ENCODE measurements at regions not wholly inside any gene's neighbourhood (a gene's known extent, or its start where the extent isn't known, plus 50 kb on each side); places are given as distances from the start of the nearest gene placed in this dataset.

DNA sequence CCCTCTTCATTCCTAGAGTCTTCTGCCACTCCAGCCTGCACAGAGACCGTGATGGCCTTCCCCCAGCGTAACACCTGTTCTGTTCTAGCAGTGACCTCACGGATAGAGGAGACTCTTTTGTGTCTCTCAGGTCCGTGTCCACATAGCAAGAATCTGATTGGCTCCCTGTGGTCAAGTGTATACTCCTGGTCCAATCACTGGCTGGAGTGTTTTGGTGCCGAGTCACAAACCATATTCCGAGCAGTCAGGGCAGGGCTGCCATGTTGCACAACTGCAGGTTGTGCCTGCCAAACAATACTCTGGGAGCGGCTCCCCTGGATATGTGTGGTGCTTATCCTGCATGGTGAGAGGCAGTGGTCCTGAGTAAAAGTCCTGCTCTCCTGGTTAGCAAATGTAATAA lies 402.4 kb downstream of the KCNRG start:
- Histone ChIP-seq H3K4me2 (ENCODE audit: insufficient read depth, low read length) (no peak overlapping the region), H3K79me2 (ENCODE audit: insufficient read depth, low read length) (no peaks in the 10 kb centered on the region), H3K27ac (ENCODE audit: low read length) (no peak overlapping the region), H2AFZ (ENCODE audit: low read depth, low read length) (no peak overlapping the region), H3K9me3 (ENCODE audit: insufficient read depth, low read length, severe bottlenecking) (peaks cover 3% of the 10 kb centered on the region), H3K9ac (ENCODE audit: low read depth, low read length) (no peak overlapping the region), H3K27me3 (ENCODE audit: insufficient read depth, low read length, poor library complexity) (no peaks in the 10 kb centered on the region), H3K4me3 (ENCODE audit: low read depth in 1 of 2, low read length in 2 of 2) (no peak overlapping the region), H4K20me1 (ENCODE audit: insufficient read depth, low read length) (no peaks in the 10 kb centered on the region), H3K36me3 (ENCODE audit: insufficient read depth, low read length) (no peaks in the 10 kb centered on the region), H3K4me1 (ENCODE audit: insufficient read depth, low read length) (peaks cover 11% of the 10 kb centered on the region)
- TF ChIP-seq EZH2 (IDR thresholded peaks at IDR 0.05; ENCODE audit: borderline replicate concordance, low read depth, low read length, severe bottlenecking) = no peak
- TF ChIP-seq, protein P1, sequence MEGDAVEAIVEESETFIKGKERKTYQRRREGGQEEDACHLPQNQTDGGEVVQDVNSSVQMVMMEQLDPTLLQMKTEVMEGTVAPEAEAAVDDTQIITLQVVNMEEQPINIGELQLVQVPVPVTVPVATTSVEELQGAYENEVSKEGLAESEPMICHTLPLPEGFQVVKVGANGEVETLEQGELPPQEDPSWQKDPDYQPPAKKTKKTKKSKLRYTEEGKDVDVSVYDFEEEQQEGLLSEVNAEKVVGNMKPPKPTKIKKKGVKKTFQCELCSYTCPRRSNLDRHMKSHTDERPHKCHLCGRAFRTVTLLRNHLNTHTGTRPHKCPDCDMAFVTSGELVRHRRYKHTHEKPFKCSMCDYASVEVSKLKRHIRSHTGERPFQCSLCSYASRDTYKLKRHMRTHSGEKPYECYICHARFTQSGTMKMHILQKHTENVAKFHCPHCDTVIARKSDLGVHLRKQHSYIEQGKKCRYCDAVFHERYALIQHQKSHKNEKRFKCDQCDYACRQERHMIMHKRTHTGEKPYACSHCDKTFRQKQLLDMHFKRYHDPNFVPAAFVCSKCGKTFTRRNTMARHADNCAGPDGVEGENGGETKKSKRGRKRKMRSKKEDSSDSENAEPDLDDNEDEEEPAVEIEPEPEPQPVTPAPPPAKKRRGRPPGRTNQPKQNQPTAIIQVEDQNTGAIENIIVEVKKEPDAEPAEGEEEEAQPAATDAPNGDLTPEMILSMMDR (IDR thresholded peaks at IDR 0.05; ENCODE audit: borderline replicate concordance, extremely low read depth, low read length, poor library complexity, severe bottlenecking) = no peak
- 0 out of 3 replicates have a peak, but pooled peaks have one; percentile 41 for ATAC-seq (ENCODE audit: insufficient read depth, low read depth)
- no peak for DNase-seq

DNA sequence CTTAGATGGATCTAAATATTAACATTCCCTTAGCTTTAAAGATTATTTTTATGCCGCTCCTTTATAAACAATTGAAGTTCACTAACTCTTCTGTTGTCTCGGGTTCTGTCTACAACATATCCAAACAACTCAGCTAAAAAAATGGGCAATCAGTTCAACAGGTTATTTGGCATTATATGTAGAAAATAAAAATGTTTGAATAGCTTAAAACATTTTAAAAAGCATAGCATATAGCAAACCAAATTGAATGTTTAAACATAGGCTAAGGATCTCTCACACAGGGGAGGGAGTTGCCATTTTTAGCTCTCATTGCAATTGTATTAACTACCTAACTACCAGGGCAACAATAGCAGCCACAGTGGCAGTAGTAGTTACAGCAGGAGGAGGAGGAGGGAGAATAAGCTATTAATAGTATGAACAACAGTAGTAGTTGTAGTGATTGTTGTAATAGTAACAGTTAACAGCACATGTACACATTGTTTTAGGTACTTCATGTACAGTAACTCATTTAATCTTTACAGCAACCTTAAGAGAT lies 404.2 kb downstream of the KCNRG start:
- Histone ChIP-seq H3K4me2 (ENCODE audit: insufficient read depth, low read length) (no peak overlapping the region), H2AFZ (ENCODE audit: low read depth, low read length) (no peak overlapping the region), H3K9ac (ENCODE audit: low read depth, low read length) (no peak overlapping the region), H3K4me1 (ENCODE audit: insufficient read depth, low read length) (no peaks in the 10 kb centered on the region), H3K79me2 (ENCODE audit: insufficient read depth, low read length) (no peaks in the 10 kb centered on the region), H3K36me3 (ENCODE audit: insufficient read depth, low read length) (no peaks in the 10 kb centered on the region), H3K27me3 (ENCODE audit: insufficient read depth, low read length, poor library complexity) (no peaks in the 10 kb centered on the region), H4K20me1 (ENCODE audit: insufficient read depth, low read length) (no peaks in the 10 kb centered on the region), H3K9me3 (ENCODE audit: insufficient read depth, low read length, severe bottlenecking) (peaks cover 3% of the 10 kb centered on the region), H3K4me3 (ENCODE audit: low read depth in 1 of 2, low read length in 2 of 2) (no peak overlapping the region), H3K27ac (ENCODE audit: low read length) (no peak overlapping the region)
- no peak for DNase-seq
- TF ChIP-seq, protein P1 (IDR thresholded peaks at IDR 0.05; ENCODE audit: borderline replicate concordance, extremely low read depth, low read length, poor library complexity, severe bottlenecking) = no peak
- TF ChIP-seq EZH2 (IDR thresholded peaks at IDR 0.05; ENCODE audit: borderline replicate concordance, low read depth, low read length, severe bottlenecking) = no peak
- ATAC-seq (ENCODE audit: insufficient read depth, low read depth) = no peak

DNA sequence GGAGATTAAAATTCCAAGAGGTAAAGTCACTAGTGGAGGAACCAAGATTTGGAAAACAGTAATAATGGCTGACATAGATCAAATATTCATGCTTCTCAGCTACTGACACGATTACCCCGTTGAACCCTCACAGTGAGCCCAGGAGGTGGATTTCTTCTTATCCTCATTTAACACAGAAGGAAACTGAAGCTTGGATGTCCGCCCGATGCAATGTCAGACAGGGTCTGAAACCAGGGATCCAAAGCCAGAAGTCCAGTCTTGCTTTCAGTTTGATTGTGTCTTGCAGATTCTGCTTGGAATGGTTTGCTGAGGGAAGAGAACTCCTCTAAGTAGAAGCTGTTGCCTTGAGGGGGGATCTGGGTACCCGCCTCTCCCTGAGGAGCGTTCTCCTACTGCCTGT lies 404.7 kb downstream of the KCNRG start:
- H3K9ac ChIP-seq (ENCODE audit: low read depth, low read length) = no peak overlapping the region

More for the DNA sequence above, 404.7 kb downstream of the KCNRG start:
- H3K27ac ChIP-seq (ENCODE audit: low read length) = no peak overlapping the region
- no peaks in the 10 kb centered on the region for H3K79me2 ChIP-seq (ENCODE audit: insufficient read depth, low read length)
- no peak overlapping the region for H3K4me2 ChIP-seq (ENCODE audit: insufficient read depth, low read length)
- H3K9me3 ChIP-seq (ENCODE audit: insufficient read depth, low read length, severe bottlenecking) = peaks cover 3% of the 10 kb centered on the region
- no peaks in the 10 kb centered on the region for H4K20me1 ChIP-seq (ENCODE audit: insufficient read depth, low read length)
- no peaks in the 10 kb centered on the region for H3K36me3 ChIP-seq (ENCODE audit: insufficient read depth, low read length)
- no peaks in the 10 kb centered on the region for H3K27me3 ChIP-seq (ENCODE audit: insufficient read depth, low read length, poor library complexity)
- H3K4me1 ChIP-seq (ENCODE audit: insufficient read depth, low read length) = no peaks in the 10 kb centered on the region
- ATAC-seq (ENCODE audit: insufficient read depth, low read depth) (no peak), DNase-seq (no peak)
- no peak overlapping the region for H2AFZ ChIP-seq (ENCODE audit: low read depth, low read length)
- TF ChIP-seq, protein P1 (IDR thresholded peaks at IDR 0.05; ENCODE audit: borderline replicate concordance, extremely low read depth, low read length, poor library complexity, severe bottlenecking) = no peak
- TF ChIP-seq EZH2 (IDR thresholded peaks at IDR 0.05; ENCODE audit: borderline replicate concordance, low read depth, low read length, severe bottlenecking) = no peak
- H3K4me3 ChIP-seq (ENCODE audit: low read depth in 1 of 2, low read length in 2 of 2) = no peak overlapping the region
